H1 (cell line): ENCODE measurements at regions not wholly inside any gene's neighbourhood (a gene's known extent, or its start where the extent isn't known, plus 50 kb on each side); places are given as distances from the start of the nearest gene placed in this dataset.

Experiments used
- CTCF ChIA-PET: fragments of 300-600 bp; sonication (Branson Sonifier 250); formaldehyde crosslinking; loops from one replicate; lab custom pipeline; 2021; ENCODE audit not compliant: partially characterized antibody; lab: Charles Lee
- POLR2A ChIA-PET: fragments of 300-600 bp; sonication (Branson Sonifier 250); formaldehyde crosslinking; loops from one replicate; lab custom pipeline; 2021; ENCODE audit warnings: inconsistent platforms; ENCODE audit not compliant: partially characterized antibody; lab: Charles Lee
- DNase-seq, 2 experiments: peaks; one replicate each; pipeline versions ENCODE4 v3.0.0 to v3.0.0-alpha.2; 2010 to 2022; ENCODE audit warnings: low spot score in 2 of 2, low read depth in 1 of 2, mixed read lengths in 1 of 2
- FAIRE-seq: peaks from 2 replicates; lab custom pipeline; 2011; peaks lifted over from hg19 to GRCh38; lab: Jason Lieb, UNC
- H2AFZ ChIP-seq: 2 replicates; pipeline ENCODE4 v1.8.1; 2012; ENCODE audit warnings: low read length, inconsistent platforms
- H2AK5ac ChIP-seq: 2 replicates; pipeline ENCODE4 v1.6.1; 2013; ENCODE audit warnings: low read depth, low read length
- H2BK120ac ChIP-seq: replicated peaks from 2 replicates; pipeline ENCODE3; 2013; ENCODE audit warnings: low read depth, low read length, inconsistent platforms
- H2BK12ac ChIP-seq: 2 replicates; pipeline ENCODE4 v1.6.1; 2013; ENCODE audit warnings: low read depth, low read length
- H2BK15ac ChIP-seq: 2 replicates; pipeline ENCODE4 v1.6.1; 2013; ENCODE audit warnings: low read length
- H2BK20ac ChIP-seq: 2 replicates; pipeline ENCODE4 v1.6.1; 2013; ENCODE audit warnings: low read length
- H2BK5ac ChIP-seq: 2 replicates; pipeline ENCODE4 v1.6.1; 2013; ENCODE audit warnings: low read depth, low read length
- H3K14ac ChIP-seq: 2 replicates; pipeline ENCODE4 v1.6.1; 2013; ENCODE audit warnings: inconsistent platforms; ENCODE audit not compliant: insufficient read length
- H3K18ac ChIP-seq: 2 replicates; pipeline ENCODE4 v1.6.1; 2013; ENCODE audit warnings: low read length; ENCODE audit errors: extremely low read depth
- H3K23ac ChIP-seq: 2 replicates; pipeline ENCODE4 v1.6.1; 2013; ENCODE audit warnings: inconsistent platforms; ENCODE audit not compliant: insufficient read length
- H3K23me2 ChIP-seq: 2 replicates; pipeline ENCODE4 v1.6.1; 2013; ENCODE audit warnings: low read depth, low read length
- H3K27ac ChIP-seq: 2 replicates; pipeline ENCODE4 v1.6.1; 2011; ENCODE audit warnings: low read depth, low read length, inconsistent platforms
- H3K27me3 ChIP-seq, 4 experiments: replicated peaks in 1 of 4; 1 replicate in 1 of 4; 2 replicates in 3 of 4; pipeline versions ENCODE4 v1.6.1 to v1.8.1; 2011 to 2013; ENCODE audit warnings: low read length in 3 of 4, mild to moderate bottlenecking in 3 of 4, inconsistent platforms in 2 of 4, mixed read lengths in 2 of 4, moderate library complexity in 1 of 4; ENCODE audit not compliant: control insufficient read depth in 3 of 4, insufficient read depth in 3 of 4; ENCODE audit errors: extremely low read depth in 1 of 4
- H3K36me3 ChIP-seq, 4 experiments: 2 replicates each; pipeline versions ENCODE4 v1.6.1 to v1.8.1; 2011 to 2013; ENCODE audit warnings: mild to moderate bottlenecking in 4 of 4, low read length in 3 of 4, moderate library complexity in 2 of 4, control low read depth in 1 of 4, inconsistent platforms in 1 of 4; ENCODE audit not compliant: insufficient read depth in 4 of 4, control insufficient read depth in 2 of 4
- H3K4ac ChIP-seq: replicated peaks from 2 replicates; pipeline ENCODE3; 2013; ENCODE audit warnings: low read length, low read depth, mixed read lengths, inconsistent platforms; ENCODE audit not compliant: insufficient read length
- H3K4me1 ChIP-seq, 4 experiments: replicated peaks in 1 of 4; 1 replicate in 1 of 4; 2 replicates in 3 of 4; pipeline versions ENCODE4 v1.6.1 to v1.8.1; 2011 to 2013; ENCODE audit warnings: low read length in 3 of 4, inconsistent platforms in 2 of 4, mixed read lengths in 1 of 4; ENCODE audit not compliant: insufficient read depth in 4 of 4, control insufficient read depth in 3 of 4
- H3K4me2 ChIP-seq, 2 experiments: 2 replicates each; pipeline versions ENCODE4 v1.6.1 to v1.8.1; 2011 to 2013; ENCODE audit warnings: low read depth in 2 of 2, low read length in 2 of 2, control low read depth in 1 of 2, inconsistent platforms in 1 of 2, mild to moderate bottlenecking in 1 of 2; ENCODE audit not compliant: insufficient read depth in 1 of 2
- H3K4me3 ChIP-seq, 4 experiments: fragments of 200-600, 300-600 bp in 1 of 4; sonication (generic), shearing (Covaris generic), sonication (Bioruptor Twin) in 1 of 4; 2 replicates each; pipeline versions ENCODE4 v1.5.1 to v1.8.1; 2011 to 2016; ENCODE audit warnings: low read length in 4 of 4, low read depth in 3 of 4, control low read depth in 2 of 4, inconsistent platforms in 2 of 4, mild to moderate bottlenecking in 2 of 4, mixed read lengths in 1 of 4, moderate library complexity in 1 of 4; ENCODE audit not compliant: insufficient read depth in 2 of 4; ENCODE audit errors: extremely low read depth in 1 of 4
- H3K56ac ChIP-seq: replicated peaks from 2 replicates; pipeline ENCODE3; 2013; ENCODE audit warnings: low read depth, mild to moderate bottlenecking, mixed read lengths, low read length, inconsistent platforms; ENCODE audit not compliant: insufficient read length
- H3K79me1 ChIP-seq: 2 replicates; pipeline ENCODE4 v1.6.1; 2013; ENCODE audit warnings: low read depth, low read length, control low read depth
- H3K79me2 ChIP-seq, 2 experiments: 2 replicates each; pipeline versions ENCODE4 v1.6.1 to v1.8.1; 2012 to 2013; ENCODE audit warnings: low read length in 2 of 2, mild to moderate bottlenecking in 2 of 2, inconsistent platforms in 1 of 2; ENCODE audit not compliant: insufficient read depth in 2 of 2, control insufficient read depth in 1 of 2
- H3K9ac ChIP-seq, 4 experiments: replicated peaks in 1 of 4; 1 replicate in 1 of 4; 2 replicates in 3 of 4; pipeline versions ENCODE4 v1.6.1 to v1.8.1; 2011 to 2013; ENCODE audit warnings: low read depth in 3 of 4, low read length in 3 of 4, control low read depth in 2 of 4, mild to moderate bottlenecking in 2 of 4, moderate library complexity in 2 of 4, inconsistent platforms in 1 of 4; ENCODE audit errors: extremely low read depth in 1 of 4
- H3K9me3 ChIP-seq, 2 experiments: 2 replicates each; pipeline versions ENCODE4 v1.6.1 to v1.8.1; 2012 to 2013; ENCODE audit warnings: mild to moderate bottlenecking in 2 of 2, moderate library complexity in 2 of 2, control low read depth in 1 of 2, inconsistent platforms in 1 of 2, low read depth in 1 of 2, low read length in 1 of 2, mixed read lengths in 1 of 2; ENCODE audit not compliant: insufficient read depth in 2 of 2
- H4K20me1 ChIP-seq, 2 experiments: replicated peaks in 1 of 2; 2 replicates each; pipeline versions ENCODE3 to v1.8.1; 2011 to 2013; ENCODE audit warnings: inconsistent platforms in 2 of 2, low read length in 2 of 2, mild to moderate bottlenecking in 1 of 2; ENCODE audit not compliant: insufficient read depth in 2 of 2, control insufficient read depth in 1 of 2
- H4K5ac ChIP-seq: 2 replicates; pipeline ENCODE4 v1.6.1; 2013; ENCODE audit warnings: low read length, low read depth, mixed read lengths, inconsistent platforms; ENCODE audit not compliant: insufficient read length
- H4K8ac ChIP-seq: 2 replicates; pipeline ENCODE4 v1.8.0; 2013; ENCODE audit warnings: mild to moderate bottlenecking, moderate library complexity, low read length, inconsistent platforms; ENCODE audit not compliant: insufficient read depth; ENCODE audit errors: extremely low read depth
- H4K91ac ChIP-seq: replicated peaks from 2 replicates; pipeline ENCODE3; 2013; ENCODE audit warnings: low read length, mixed read lengths, inconsistent platforms; ENCODE audit not compliant: insufficient read length
- CBX8 ChIP-seq: fragments of 300-800, 300-1000 bp; sonication (generic); IDR thresholded peaks from 2 replicates; pipeline ENCODE4 v1.7.1; 2016; ENCODE audit warnings: low read depth, low read length, borderline replicate concordance
- CTCF ChIP-seq, 3 experiments: IDR thresholded peaks; 1 replicate in 2 of 3; 2 replicates in 1 of 3; pipeline versions ENCODE4 v1.5.1 to v1.6.1; 2011; ENCODE audit warnings: low read length in 3 of 3, mild to moderate bottlenecking in 3 of 3, inconsistent platforms in 2 of 3, low read depth in 1 of 3, moderate library complexity in 1 of 3; ENCODE audit not compliant: insufficient read depth in 1 of 3; ENCODE audit errors: control extremely low read depth in 1 of 3
- FOSL1 ChIP-seq: IDR thresholded peaks from 2 replicates; pipeline ENCODE4 v1.6.1; 2011; ENCODE audit warnings: mild to moderate bottlenecking, low read depth, low read length, moderate library complexity; ENCODE audit not compliant: insufficient read depth
- HDAC6 ChIP-seq: IDR thresholded peaks from one replicate; pipeline ENCODE4 v1.7.1; 2012; ENCODE audit warnings: low read depth, mild to moderate bottlenecking, inconsistent platforms, low read length, moderate library complexity
- KDM5A ChIP-seq: fragments of 200-600 bp; IDR thresholded peaks from 2 replicates; pipeline ENCODE4 v1.7.1; 2012; ENCODE audit warnings: mild to moderate bottlenecking, low read length, inconsistent platforms, mixed read lengths
- NANOG ChIP-seq: IDR thresholded peaks from 2 replicates; pipeline ENCODE4 v1.6.1; 2011; ENCODE audit warnings: low read length, low read depth, mild to moderate bottlenecking, inconsistent platforms; ENCODE audit not compliant: insufficient read depth, poor library complexity, severe bottlenecking
- NRF1 ChIP-seq: IDR thresholded peaks from 2 replicates; pipeline ENCODE4 v1.6.1; 2011; ENCODE audit warnings: mild to moderate bottlenecking, low read depth, low read length, improper control_type of control experiment
- SP2 ChIP-seq: IDR thresholded peaks from 2 replicates; pipeline ENCODE4 v1.6.1; 2012; ENCODE audit warnings: mild to moderate bottlenecking, low read length, inconsistent platforms
- SP4 ChIP-seq: IDR thresholded peaks from 2 replicates; pipeline ENCODE4 v1.6.1; 2012; ENCODE audit warnings: low read length, inconsistent platforms
- TAF7 ChIP-seq: optimal IDR thresholded peaks from 2 replicates; pipeline ENCODE3; 2011; ENCODE audit warnings: low read depth, mild to moderate bottlenecking, inconsistent platforms, low read length, moderate library complexity, borderline replicate concordance
- ZNF274 ChIP-seq: IDR thresholded peaks from 2 replicates; pipeline ENCODE4 v1.7.0; 2012; ENCODE audit warnings: low read length, borderline replicate concordance; ENCODE audit errors: extremely low read depth
- WGBS, 2 experiments: shearing (Covaris generic) in 1 of 2; methylation state at CpG; one replicate each; pipeline versions ENCODE4 v1.1.6 to v1.1.7; 2013 to 2015; ENCODE audit warnings: low lambda C conversion rate in 2 of 2, mixed read lengths in 2 of 2, inconsistent platforms in 1 of 2, low coverage in 1 of 2, missing lambda C conversion rate in 1 of 2; ENCODE audit not compliant: insufficient replicate concordance in 2 of 2, insufficient coverage in 1 of 2, insufficient read length in 1 of 2; ENCODE audit errors: extremely low coverage in 1 of 2, missing lambda C conversion rate in 1 of 2; 5-methylcytosine and 5-hydroxymethylcytosine counted together
- TF ChIP-seq, protein P1 (sequence below): IDR thresholded peaks from 2 replicates; pipeline ENCODE4 v1.6.1; 2012; ENCODE audit warnings: inconsistent platforms

DNA sequence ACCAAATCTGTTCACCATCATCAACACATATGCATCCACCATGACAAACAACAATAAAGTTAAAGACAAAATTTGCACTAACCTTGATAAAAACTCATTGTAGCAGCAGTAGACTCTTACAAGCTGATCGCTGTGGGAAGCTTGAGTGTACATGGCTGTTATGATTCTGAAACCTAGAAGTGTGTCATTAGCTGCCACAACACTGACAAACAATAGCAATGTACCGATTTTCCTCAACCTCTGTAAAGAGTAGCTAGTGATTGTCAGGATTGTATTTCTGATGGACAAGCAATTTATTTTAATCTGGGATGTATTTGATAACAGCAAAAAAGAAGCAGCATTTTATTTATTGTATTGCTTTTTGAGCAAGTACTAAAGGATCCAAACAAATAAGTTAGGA lies 1357.7 kb downstream of the ROBO1 start:
- Histone ChIP-seq H3K9me3 (no peaks in the 10 kb centered on the region), H3K23ac (no peak overlapping the region), H2BK5ac (no peak overlapping the region), H4K5ac (no peak overlapping the region), H2BK12ac (no peak overlapping the region), H3K9ac (no peak overlapping the region), H3K4me3 (no peak overlapping the region), H2BK120ac (no peak overlapping the region), H3K18ac (no peak overlapping the region), H2BK20ac (no peak overlapping the region), H2AFZ (no peak overlapping the region), H3K27me3 (no peaks in the 10 kb centered on the region), H3K4me1 (0 out of 7 replicates have a peak, but pooled peaks cover 0 to 3% (median 0%) of the 10 kb centered on the region in 4 experiments), H3K27ac (no peak overlapping the region), H3K79me1 (no peaks in the 10 kb centered on the region), H3K79me2 (no peaks in the 10 kb centered on the region), H3K56ac (no peak overlapping the region), H3K36me3 (no peaks in the 10 kb centered on the region), H3K4ac (no peak overlapping the region), H4K8ac (no peak overlapping the region), H2BK15ac (no peak overlapping the region), H3K23me2 (no peaks in the 10 kb centered on the region), H4K91ac (no peak overlapping the region), H4K20me1 (no peaks in the 10 kb centered on the region), H3K4me2 (no peak overlapping the region), H2AK5ac (no peak overlapping the region), H3K14ac (no peak overlapping the region)
- POLR2A ChIA-PET = no interaction called here
- whole genome bisulfite sequencing, 2 experiments = 98% methylated on average over 2 of the region's 2 CpGs; no CpG with 5 or more reads in 1 of the 2 experiments
- DNase-seq (no peak), FAIRE-seq (no peak)
- CTCF ChIA-PET = no interaction called here
- TF ChIP-seq, protein P1, sequence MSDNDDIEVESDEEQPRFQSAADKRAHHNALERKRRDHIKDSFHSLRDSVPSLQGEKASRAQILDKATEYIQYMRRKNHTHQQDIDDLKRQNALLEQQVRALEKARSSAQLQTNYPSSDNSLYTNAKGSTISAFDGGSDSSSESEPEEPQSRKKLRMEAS = no peak
- TF ChIP-seq TAF7 (no peak), SP2 (no peak), HDAC6 (no peak), KDM5A (no peak), CBX8 (no peak), NRF1 (no peak), FOSL1 (no peak), SP4 (no peak), CTCF (IDR thresholded peaks at IDR 0.05; ENCODE audit: control extremely low read depth in 1 of 3, insufficient read depth in 1 of 3, low read depth in 1 of 3, low read length in 3 of 3) (no peak), ZNF274 (no peak), NANOG (no peak)
